ENCODE measurements at regions not wholly inside any gene's neighbourhood (a gene's known extent, or its start where the extent isn't known, plus 50 kb on each side); places are given as distances from the start of the nearest gene placed in this dataset.
"Not testable (repeated sequence)": the region's sequence is repeated elsewhere in the genome, so short reads cannot be mapped to it uniquely, and the experiment has no call there.

GRCh38 chr17:64800987-64801386, 118.3 kb downstream of the LRRC37A3 start:
- DNase-seq (ENCODE audit: low read depth): not testable (repeated sequence)

GRCh38 chr17:64800361-64800895, 118.8 kb downstream of the LRRC37A3 start:
- not testable (repeated sequence) for DNase-seq (ENCODE audit: low read depth)

- DNase-seq (ENCODE audit: low read depth): not testable (repeated sequence)
Measured at GRCh38 chr17:64799543-64800188, 119.6 kb downstream of the LRRC37A3 start.

- DNase-seq (ENCODE audit: low read depth): not testable (repeated sequence)
Measured at GRCh38 chr17:64798961-64799360, 120.3 kb downstream of the LRRC37A3 start.

- DNase-seq (ENCODE audit: low read depth): not testable (repeated sequence)
Measured at GRCh38 chr17:64798489-64798790, 120.8 kb downstream of the LRRC37A3 start.

- not testable (repeated sequence) for DNase-seq (ENCODE audit: low read depth)
Measured at GRCh38 chr17:64797746-64798488, 121.4 kb downstream of the LRRC37A3 start.

- not testable (repeated sequence) for DNase-seq (ENCODE audit: low read depth)
Measured at GRCh38 chr17:64795342-64795741, 123.9 kb downstream of the LRRC37A3 start.

- not testable (repeated sequence) for DNase-seq (ENCODE audit: low read depth)
Measured at GRCh38 chr17:64794548-64795274, 124.6 kb downstream of the LRRC37A3 start.

- not testable (repeated sequence) for DNase-seq (ENCODE audit: low read depth)
Measured at GRCh38 chr17:64794113-64794512, 125.2 kb downstream of the LRRC37A3 start.

- not testable (repeated sequence) for DNase-seq (ENCODE audit: low read depth)
Measured at GRCh38 chr17:64792793-64793575, 126.3 kb downstream of the LRRC37A3 start.

GRCh38 chr17:64792276-64792675, 127.0 kb downstream of the LRRC37A3 start:
- not testable (repeated sequence) for DNase-seq (ENCODE audit: low read depth)

GRCh38 chr17:64791691-64792090, 127.6 kb downstream of the LRRC37A3 start:
- DNase-seq (ENCODE audit: low read depth): not testable (repeated sequence)

GRCh38 chr17:64791226-64791625, 128.1 kb downstream of the LRRC37A3 start:
- not testable (repeated sequence) for DNase-seq (ENCODE audit: low read depth)

GRCh38 chr17:64790690-64791089, 128.6 kb upstream of the SMURF2 start:
- DNase-seq (ENCODE audit: low read depth): not testable (repeated sequence)

GRCh38 chr17:64790193-64790592, 128.1 kb upstream of the SMURF2 start:
- DNase-seq (ENCODE audit: low read depth): not testable (repeated sequence)

- not testable (repeated sequence) for DNase-seq (ENCODE audit: low read depth)
Measured at GRCh38 chr17:64789061-64789445, 126.9 kb upstream of the SMURF2 start.

- no peak for DNase-seq (ENCODE audit: low read depth)
Measured at GRCh38 chr17:64788286-64789060, 126.4 kb upstream of the SMURF2 start.

GRCh38 chr17:64787921-64788271, 125.8 kb upstream of the SMURF2 start:
- DNase-seq (ENCODE audit: low read depth): no peak

- no peak for DNase-seq (ENCODE audit: low read depth)
Measured at GRCh38 chr17:64787255-64787920, 125.3 kb upstream of the SMURF2 start.

GRCh38 chr17:64786337-64786736, 124.2 kb upstream of the SMURF2 start:
- DNase-seq (ENCODE audit: low read depth): no peak
